Hematopoietic multipotent progenitor cell treated with erythropoietin and hydrocortisone succinate and interleukin-3 and kit ligand, for 8 days (in vitro differentiated cells): ENCODE measurements at regions not wholly inside any gene's neighbourhood (a gene's known extent, or its start where the extent isn't known, plus 50 kb on each side); places are given as distances from the start of the nearest gene placed in this dataset.

Experiments used
- DNase-seq: peaks from one replicate; pipeline ENCODE4 v3.0.0-alpha.2; 2015

DNA sequence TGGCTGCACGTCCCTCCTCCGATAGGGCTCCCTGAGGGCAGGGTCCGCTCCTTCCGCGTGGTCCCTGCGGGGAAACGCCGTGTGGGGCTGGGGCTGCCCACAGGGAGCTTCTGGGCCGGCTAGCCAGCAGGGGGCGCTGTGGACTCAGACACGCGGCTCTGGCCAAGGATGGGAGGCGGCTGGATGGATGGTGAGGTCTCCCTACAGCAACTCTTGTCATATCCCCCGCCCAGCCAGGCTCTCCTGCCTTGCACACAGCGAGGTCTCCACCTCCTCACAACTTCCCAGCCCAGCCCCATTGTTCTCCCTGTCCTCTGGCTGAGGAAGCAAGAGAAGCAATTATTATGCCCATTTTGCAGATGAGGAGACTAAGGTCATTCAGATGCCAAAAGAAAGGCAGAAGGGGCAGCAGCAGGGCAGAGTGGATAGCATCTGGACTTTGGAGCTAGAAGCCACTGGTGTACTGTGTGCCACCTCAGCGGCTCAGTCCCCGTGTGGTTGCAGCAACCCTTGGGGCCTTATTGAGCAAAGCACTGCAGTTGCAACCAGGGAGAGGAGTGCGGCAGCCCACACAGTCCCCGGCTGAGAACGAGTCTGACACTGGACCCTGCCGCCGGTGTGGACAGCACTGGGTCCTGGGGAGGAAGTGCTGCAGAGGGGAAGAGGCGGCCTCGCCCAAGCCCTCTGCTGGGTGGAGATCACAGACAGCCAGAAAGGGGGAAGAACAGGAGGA, 99.0 kb downstream of the ZFP36L2 start:
- DNase-seq: peak; percentile 85

DNA sequence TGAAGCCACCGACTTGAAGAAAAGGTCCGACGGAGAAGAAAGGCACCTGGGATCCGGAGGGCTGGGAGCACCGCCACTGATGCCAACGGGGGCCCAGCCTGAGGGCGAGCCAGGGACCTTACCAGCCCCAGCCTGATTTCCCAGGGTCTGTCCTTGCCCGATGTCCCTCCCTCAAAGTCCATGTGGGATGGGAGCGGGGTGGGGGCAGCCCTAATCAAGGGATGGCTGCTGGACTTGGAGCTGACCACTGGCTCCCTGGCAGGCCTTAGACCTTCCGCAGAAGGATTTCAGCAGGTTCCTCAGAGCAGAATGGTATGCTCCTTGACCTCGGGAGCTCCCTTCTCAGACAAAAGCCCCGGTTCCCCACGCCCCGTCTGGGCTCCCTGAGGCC, 99.6 kb downstream of the ZFP36L2 start:
- DNase-seq: no peak

DNA sequence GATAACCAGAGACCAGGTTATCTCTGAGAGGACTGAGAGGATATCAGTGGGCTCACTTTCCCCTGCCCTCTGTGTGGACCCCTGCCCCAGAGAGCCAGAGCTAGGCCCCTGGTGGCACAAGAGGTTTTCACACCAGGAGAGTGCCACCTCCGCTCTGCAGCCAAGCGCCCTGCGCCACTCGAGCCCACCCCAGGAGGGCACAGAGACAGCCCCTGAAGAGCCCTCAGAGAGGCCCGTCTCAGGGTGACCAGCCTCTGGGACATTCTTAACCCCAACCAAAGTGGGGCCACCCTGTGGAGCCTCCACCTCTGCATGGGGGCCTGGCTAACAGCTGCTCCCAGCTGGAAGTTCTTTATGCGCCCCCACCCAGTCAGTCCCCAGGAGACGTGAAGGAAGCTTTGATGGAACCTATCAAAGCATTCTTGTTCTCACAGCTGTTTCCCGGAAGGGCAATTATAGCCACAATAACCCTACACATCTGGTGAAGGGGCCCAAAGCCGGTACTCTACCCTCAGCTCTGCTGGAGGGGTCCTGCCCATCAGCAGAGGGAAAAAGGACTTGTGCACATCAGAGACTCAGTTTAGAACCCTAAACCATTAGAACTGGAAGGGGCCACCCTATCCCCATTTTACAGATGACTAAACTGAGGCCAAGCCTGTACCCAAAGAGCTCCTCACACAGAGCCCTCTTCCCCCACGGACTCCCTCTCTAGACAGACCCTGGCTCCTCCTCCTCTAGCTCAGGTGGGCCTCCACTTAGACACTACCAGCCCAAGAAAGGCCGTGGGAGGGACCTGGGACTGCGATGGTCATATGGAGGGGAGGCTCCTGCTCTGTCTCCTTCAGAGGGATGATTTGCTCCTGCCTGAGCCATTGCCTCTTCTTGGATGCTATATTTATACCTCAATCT, 101.1 kb downstream of the ZFP36L2 start:
- DNase-seq: no peak

DNA sequence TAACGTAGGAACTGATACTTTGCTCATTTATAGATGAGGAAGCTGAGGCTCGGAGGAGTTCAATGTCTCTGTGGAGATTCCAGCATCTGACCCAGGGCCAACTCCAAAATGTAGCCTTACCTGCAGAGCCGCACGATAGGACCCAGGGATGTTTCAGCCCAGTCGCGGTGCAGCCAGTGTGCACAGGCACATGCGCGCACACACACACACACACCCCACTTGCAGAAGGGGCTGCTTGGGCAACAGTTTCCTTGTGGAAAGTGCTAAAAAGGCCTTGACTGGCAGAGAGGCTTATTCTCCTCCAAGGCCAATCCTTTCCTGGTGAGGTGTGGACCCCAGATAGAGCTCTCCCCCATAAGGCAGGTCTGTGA, 101.7 kb downstream of the ZFP36L2 start:
- DNase-seq: no peak

DNA sequence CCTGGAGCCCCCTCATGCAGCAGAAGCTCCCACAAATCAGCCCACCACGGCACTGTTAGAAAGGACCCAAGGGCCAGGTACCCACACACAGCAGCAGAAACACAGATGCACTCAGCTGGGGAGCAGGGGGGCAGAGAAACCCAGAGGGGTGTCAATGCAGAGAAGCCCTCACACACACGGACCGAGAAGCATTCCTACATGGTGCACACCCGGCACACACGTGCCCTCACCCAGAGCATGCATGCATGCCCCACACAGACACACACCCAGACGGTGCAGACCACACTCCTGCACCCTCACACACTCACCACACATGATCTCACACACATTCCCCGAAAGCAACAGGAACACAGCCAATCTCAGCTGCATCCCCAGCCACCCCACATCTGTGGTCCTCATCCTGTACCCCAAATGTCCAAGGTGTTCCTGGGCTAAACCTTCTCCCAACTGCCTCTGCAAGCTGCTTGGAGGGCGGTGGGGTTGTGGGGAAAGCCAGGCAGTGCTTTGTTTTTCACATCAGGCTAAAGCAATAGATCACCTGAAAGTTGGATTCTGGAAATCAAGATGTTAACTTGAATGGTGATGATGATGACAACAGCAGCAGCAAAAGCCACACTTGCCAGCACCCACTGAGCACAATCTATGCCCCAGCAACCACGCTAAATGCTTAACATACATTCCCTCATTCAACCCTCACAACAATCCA, 102.3 kb downstream of the ZFP36L2 start:
- DNase-seq: no peak

DNA sequence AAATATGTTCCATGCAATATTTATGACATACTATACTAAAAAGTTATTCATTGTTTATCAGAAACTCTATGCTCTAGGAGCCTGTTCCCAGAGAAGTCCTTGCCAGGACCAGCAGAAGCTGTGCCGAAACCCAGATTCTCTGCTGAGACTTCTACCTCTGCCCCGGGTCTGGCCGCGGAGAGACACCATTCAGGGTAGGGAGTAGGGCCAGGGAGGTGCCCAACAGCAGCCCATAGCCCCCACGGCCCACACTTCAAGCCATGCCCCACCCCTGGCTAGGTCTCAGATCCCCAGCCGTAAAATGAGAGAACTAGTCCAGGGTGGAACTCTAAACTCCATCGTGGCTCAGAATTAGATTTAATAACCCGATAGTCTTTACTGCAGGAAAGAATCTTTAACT, 102.9 kb downstream of the ZFP36L2 start:
- no peak for DNase-seq

DNA sequence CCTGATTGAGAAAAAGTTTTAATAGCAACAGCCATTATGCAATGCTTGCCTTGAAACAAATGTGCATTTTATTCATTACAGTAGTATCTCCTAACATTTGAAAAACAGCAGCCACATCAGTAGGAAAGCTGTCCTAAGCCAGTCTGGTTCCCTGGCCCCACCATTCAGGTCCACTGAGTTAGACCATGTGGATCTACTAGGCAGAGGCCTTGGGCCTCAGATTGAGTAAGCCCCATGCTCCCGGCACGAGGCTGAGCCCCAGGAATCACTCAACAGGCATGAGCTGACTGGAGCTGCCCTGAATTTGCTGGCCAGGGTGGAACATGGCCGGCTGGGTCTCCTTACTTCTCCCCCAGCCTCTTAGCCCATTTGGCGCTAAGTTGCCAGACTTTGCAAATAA, 103.4 kb downstream of the ZFP36L2 start:
- no peak for DNase-seq

DNA sequence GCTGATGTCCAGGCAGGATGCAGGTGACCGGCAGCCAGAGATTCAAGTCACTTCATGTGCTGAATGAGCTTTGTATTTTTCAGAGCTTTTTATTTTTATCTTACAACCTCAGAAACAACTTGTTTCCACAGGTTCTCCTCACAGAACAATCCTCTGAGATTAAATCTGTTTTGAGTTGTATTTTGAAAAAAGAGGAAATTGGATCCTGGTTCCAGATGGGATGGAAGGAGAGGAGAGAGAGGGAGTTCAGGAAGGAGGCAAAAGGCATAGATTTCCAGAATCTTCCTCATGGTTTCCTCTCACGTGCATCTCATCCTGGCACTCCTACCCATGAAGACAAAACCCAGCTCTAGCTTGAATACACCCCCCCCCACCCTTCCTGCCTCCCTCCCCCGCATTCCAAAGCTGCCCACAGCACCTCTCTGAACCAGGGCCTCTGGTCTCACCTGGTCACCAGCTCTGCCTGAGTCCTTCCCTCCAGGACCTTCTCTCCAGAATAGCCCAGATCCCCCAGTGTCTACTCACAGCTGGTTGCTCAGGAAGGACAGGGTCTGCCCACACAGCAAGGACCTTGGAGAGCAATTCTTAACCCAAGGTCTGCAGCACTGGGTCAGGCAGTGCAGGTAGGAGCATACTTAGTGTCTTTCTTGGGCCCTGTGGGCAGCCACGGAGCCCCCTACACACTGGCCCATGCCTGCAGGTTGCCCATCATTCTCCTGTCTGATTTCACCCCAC, 104.7 kb downstream of the ZFP36L2 start:
- no peak for DNase-seq

DNA sequence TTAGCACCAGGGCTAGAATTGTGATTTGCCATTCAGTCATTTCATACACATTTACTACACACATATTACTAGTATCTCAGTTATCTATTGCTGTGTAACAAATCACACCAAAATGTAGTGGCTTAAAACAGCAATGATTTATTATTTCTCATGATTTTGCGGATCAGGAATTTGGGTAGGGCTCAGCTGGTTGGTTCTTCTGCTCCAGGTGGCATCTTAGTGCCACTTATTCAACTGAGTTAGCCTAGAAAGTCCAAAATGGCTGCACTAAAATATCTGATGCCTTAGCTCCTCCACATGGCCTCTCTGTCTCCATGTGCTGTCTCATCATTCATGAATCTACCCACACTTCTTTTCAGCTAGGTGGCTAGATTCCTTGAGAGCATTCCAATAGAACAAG, 107.1 kb downstream of the ZFP36L2 start:
- DNase-seq: no peak

DNA sequence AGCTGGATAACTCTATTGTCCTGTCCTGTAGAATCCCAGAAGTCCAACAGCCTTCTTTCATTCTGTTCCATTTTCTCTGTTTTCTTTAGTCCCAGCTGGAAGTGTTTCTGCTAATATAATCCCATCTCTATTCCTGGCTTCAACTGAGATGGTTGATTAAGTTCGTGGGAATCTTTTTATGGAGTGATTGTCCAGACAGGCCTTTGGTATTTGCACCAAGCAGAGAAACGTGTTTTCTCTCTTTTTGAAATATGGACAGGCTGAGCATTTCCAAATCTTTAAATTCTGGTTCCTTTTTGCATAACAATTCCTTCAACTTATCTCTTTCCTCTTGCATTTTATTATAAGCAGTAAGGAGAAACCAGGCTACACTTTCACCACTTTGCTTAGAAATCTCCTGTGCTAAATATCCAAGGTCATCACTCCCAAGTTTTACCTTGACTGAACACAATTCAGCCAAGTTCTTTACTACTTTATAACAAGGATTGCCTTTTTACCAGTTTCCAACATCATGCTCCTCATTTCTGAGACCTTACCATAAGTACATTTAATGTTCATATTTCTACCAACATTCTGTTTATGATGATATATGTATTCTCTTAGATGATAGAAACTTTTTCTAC, 108.8 kb downstream of the ZFP36L2 start:
- DNase-seq: no peak

DNA sequence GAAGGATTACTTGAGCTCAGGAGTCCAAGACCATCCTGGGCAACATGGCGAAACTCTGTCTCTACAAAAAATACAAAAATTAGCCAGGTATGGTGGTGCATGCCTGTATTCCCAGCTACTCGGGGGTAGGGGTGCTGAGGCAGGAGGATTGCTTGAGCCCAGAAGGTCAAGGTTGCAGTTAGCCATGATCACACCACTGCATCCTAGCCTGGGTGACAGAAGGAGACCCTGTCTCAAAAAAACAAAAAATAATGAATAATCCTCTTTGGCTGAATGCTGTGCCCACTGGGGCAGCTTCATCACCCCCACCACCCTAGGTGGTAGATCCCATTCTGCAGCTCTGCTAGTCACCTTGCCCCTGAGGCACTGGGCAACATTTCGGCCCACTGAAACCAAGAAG, 109.4 kb downstream of the ZFP36L2 start:
- no peak for DNase-seq

DNA sequence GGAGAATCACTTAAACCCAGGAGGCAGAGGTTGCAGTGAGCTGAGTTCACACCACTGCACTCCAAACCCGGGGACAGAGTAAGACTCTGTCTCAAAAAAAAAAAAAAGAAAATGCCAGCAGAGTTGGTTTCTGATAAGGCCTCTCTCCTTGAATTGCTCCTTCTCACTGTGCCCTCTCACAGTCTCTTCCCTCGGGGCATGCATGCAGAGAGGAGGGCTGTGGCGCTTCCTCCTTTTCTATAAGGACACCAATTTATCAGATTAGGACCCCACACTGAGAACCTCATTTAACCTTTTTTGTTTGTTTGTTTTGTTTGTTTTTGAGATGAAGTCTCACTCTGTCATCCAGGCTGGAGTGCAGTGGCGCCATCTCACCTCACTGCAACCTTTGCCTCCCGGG, 110.5 kb downstream of the ZFP36L2 start:
- DNase-seq: no peak

DNA sequence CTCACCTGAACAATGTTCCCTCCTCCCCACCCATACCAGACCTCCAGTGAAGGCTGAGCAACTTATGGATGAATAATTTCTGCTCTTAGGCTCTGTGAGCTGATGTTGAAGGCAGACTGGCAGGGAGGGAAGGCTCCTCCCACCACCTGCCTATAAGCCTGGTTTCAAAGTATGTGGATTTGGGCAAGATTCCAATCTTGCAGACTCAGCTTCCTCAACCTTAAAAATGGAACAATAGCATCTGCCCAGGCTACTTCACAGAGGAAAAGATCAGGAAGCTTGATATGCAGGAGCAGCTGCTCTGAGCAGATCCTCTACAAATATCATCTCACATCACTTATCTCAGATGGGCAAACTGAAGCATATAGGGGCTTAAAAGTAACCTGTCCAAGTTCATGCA, 112.2 kb downstream of the ZFP36L2 start:
- no peak for DNase-seq

DNA sequence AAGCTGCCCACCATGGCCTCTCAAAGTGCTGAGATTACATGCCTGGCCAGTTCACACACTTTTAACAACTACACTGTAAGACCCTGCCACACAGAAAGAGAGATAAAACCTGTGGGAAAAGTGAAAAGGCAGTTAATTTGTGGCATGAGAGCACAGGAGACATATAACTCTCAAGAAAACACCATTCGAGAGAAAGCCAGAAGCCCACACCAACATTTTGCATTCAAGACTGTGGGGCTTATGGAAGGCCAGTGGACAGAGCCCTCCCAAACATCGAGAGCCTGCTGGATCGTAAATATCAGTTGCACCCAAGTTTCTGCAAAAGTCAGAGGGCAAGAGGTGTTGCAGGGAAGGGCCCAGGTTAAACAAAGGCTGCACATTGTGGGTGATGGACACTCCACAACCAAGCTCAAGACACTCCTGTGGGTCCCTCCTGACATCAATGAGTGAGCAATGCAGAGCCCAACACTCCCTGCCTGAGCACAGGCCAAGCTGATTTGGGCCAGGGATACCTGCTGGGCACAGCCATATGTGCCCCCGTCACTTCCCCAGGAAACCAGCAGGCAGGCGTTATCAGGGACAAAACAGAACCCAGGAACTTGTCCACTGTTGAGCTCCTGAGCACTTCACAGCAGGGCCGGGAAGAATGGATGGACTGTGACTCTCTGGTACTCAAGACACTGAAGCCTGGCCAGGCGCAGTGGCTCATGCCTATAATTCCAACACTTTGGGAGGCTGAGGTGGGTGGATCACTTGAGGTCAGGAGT, 114.4 kb downstream of the ZFP36L2 start:
- DNase-seq: no peak

DNA sequence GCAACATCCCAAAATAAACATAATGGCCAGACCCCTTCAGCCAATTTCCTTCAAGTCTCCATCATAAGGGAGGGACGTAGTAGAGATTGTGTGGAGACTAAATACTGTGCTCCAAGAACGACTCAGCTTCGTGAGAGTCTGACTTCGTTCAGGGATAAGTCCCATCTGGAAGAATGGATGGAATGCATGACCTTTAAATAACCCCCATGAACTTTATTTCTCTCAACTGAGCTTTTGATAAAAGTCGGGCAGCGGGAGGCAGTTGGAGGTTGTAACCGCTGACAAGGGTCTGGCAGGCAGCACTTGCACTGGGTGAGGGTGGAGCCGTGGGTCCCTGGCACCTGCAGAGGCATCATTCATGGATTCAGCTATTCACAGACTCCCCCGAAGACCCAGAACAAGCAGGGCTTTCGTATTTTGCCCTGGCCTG, 115.9 kb downstream of the ZFP36L2 start:
- no peak for DNase-seq

DNA sequence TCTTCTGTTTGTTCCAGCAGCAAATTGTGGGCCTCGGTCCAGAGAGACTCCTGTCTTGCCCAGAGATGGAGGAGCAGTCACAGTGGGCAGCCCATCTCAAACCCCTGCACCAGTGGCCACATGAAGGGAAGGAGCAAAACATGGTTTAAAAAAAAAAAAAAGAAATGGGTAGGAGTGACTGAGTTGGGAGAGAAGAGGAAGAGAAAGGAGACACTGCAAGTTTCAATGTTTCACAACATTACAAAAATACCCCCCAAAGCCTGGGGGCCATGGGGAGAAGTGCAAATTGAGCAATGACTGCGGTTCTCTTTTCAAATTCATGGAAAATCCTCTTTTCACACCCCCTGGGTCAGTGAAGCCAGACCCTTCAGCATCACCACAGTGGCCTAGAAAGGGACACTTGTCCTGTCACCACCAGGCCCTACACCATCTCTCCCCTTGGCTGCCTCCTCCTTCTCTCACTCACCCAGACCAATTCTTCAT, 117.1 kb downstream of the ZFP36L2 start:
- DNase-seq: no peak

DNA sequence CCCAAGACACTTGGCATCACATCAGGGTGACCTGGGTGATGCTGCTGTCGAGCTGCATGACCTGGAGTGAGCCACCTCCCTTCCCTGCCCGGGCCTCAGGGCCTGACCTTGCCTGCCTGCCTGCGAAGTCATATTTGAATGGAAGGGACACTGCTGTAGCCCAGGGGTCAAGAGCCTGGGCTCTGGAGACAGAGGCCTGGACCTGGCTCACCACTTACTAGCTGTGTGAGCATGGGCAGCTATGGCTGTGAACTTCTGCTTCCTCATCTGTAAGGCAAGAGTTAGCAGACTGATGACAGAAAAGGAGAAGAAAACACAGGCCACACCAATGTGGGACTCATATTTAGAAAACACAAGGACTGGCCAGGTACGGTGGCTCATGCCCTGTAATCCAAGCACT, 118.7 kb downstream of the ZFP36L2 start:
- no peak for DNase-seq

DNA sequence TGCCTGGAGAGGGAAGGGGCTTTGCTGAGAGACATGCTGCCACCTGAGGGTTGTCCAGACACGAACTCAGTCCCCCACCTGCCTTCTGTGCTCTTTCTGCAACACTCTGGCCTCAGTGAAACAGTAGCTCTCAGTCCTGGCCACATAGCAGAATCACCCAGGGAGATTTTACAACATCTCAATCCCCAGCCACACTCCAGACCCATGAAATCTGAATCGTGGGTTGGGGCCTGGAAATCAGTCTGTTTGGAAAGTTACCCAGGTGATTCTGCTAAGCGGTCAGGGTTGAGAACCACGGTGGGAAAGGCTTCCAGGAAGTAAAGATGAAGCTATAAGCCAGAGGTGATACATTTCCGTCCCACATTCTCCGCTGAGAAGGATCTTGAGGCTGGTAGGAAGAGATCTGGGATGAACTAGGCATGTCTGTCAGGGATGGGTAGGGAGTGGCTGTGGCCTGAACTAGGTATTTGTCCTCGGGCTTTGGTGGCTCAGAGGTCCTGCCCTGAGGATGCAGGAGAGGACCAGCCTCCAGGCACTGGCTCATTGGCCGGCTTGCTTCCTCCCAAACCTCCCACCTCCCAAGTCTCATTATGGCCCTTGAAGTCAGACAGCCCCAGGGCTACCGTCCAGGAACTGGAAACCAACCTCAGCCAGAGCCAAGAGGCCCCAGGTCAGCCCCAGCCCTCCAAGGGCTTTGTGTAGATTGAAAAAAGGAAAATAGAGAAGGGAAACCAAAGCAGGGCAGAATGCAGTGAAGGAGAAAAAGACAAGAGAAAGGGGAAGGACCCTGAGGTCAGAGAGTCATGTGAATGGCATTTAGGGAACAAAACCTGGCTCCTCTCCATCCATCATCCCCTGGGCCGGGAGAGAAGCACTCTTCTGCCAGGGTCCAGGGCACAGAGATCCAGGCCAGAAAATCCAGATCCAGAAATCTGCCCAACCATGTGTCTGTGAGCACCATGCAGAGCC, 119.6 kb downstream of the ZFP36L2 start:
- DNase-seq: no peak

DNA sequence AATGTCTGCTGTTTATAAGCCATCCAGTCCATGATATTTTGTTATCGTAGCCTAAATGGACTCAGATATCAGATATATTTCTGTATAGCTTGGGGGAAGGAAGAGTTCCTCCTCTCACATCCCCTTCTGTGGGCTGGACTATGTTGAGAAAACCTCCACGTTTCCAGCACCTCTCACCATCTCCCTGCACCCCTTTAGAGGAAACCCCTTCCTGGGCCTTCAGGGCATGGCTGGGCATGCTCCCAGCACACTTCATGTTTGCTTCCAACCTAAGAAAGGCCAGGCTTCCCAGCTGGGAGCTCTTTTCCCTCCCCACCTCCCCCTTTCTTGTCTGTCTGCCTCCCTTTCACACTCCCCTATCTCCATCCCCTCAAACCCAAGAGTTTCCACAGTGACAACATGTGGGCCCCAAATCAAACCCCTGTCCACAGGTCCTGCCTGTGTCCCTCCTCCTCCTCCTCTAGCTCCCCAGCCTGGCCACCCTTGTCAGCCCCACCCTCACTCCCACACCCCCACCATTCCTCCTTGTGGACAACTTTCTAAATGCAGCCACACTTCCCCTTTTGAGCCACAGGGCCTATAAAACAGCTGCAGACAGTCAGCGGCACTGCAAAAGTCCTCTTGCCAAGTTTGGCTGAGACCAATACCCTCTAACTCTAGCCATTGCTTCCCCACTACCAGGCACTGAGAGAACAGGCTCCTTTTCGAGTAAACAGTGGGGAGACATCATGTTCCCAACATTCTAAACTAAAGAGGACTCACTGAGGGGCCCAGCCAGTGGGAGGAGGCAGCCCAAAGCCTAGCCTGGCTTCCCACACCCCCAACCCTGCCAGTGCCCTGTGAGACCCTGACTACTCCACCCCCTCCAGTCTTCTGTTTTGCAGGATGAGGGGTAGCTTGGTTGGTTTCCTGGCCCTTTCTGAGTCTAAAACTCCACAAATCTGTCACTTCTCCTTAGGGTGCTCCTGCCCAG, 120.5 kb downstream of the ZFP36L2 start:
- peak; percentile 75 for DNase-seq
